H1 (cell line): ENCODE measurements at regions not wholly inside any gene's neighbourhood (a gene's known extent, or its start where the extent isn't known, plus 50 kb on each side); places are given as distances from the start of the nearest gene placed in this dataset.

Experiments used
- KDM4A ChIP-seq: IDR thresholded peaks from one replicate; pipeline ENCODE4 v1.7.1; 2012; ENCODE audit warnings: low read depth, mild to moderate bottlenecking, moderate library complexity, low read length, inconsistent platforms; ENCODE audit not compliant: severe bottlenecking
- MAFK ChIP-seq: IDR thresholded peaks from 2 replicates; pipeline ENCODE4 v1.6.1; 2012; ENCODE audit warnings: low read depth, mild to moderate bottlenecking, improper control_type of control experiment, low read length
- NRF1 ChIP-seq: IDR thresholded peaks from 2 replicates; pipeline ENCODE4 v1.6.1; 2011; ENCODE audit warnings: mild to moderate bottlenecking, low read depth, low read length, improper control_type of control experiment
- POU5F1 ChIP-seq: IDR thresholded peaks from 2 replicates; pipeline ENCODE4 v1.6.1; 2011; ENCODE audit warnings: low read depth, mild to moderate bottlenecking, low read length, moderate library complexity
- RAD21 ChIP-seq, 2 experiments: IDR thresholded peaks in 1 of 2; conservative IDR thresholded peaks in 1 of 2; 2 replicates each; pipeline ENCODE4 v1.6.1; 2011; ENCODE audit warnings: low read depth in 2 of 2, low read length in 2 of 2, improper control_type of control experiment in 1 of 2, inconsistent platforms in 1 of 2, mild to moderate bottlenecking in 1 of 2, moderate library complexity in 1 of 2
- SAP30 ChIP-seq: fragments of 300-600 bp; sonication (generic); IDR thresholded peaks from 2 replicates; pipeline ENCODE4 v1.7.1; 2012; ENCODE audit warnings: low read length, moderate library complexity, mild to moderate bottlenecking, inconsistent platforms; ENCODE audit not compliant: insufficient read depth, insufficient replicate concordance
- SP4 ChIP-seq: IDR thresholded peaks from 2 replicates; pipeline ENCODE4 v1.6.1; 2012; ENCODE audit warnings: low read length, inconsistent platforms
- ZNF274 ChIP-seq: IDR thresholded peaks from 2 replicates; pipeline ENCODE4 v1.7.0; 2012; ENCODE audit warnings: low read length, borderline replicate concordance; ENCODE audit errors: extremely low read depth
- TF ChIP-seq, protein P1 (sequence below): fragments of 300-600 bp; sonication (generic); IDR thresholded peaks from 2 replicates; pipeline ENCODE4 v1.7.1; 2012; ENCODE audit warnings: low read length, moderate library complexity, mild to moderate bottlenecking, inconsistent platforms; ENCODE audit not compliant: insufficient replicate concordance

DNA sequence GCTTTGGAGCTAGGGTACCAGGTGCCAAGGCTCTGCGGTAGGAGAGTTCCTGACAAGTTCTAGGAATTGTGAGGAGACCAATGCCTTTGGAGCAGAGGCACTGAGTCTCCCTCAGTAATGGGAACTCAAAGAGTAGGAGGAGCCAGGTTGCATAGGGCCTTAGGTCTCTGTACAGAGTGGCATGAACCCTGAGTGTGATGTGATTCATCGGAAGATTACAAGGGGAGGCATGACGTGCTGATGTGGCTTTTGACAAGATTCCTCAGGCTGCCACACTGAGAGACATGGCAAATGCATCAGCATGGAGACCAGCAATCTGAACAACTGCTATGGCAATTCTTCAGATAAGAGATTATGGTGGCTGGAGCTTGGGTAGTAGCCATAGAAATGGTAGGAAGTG lies 94.6 kb upstream of the SLC44A3 start (continued):
- TF ChIP-seq, protein P1, sequence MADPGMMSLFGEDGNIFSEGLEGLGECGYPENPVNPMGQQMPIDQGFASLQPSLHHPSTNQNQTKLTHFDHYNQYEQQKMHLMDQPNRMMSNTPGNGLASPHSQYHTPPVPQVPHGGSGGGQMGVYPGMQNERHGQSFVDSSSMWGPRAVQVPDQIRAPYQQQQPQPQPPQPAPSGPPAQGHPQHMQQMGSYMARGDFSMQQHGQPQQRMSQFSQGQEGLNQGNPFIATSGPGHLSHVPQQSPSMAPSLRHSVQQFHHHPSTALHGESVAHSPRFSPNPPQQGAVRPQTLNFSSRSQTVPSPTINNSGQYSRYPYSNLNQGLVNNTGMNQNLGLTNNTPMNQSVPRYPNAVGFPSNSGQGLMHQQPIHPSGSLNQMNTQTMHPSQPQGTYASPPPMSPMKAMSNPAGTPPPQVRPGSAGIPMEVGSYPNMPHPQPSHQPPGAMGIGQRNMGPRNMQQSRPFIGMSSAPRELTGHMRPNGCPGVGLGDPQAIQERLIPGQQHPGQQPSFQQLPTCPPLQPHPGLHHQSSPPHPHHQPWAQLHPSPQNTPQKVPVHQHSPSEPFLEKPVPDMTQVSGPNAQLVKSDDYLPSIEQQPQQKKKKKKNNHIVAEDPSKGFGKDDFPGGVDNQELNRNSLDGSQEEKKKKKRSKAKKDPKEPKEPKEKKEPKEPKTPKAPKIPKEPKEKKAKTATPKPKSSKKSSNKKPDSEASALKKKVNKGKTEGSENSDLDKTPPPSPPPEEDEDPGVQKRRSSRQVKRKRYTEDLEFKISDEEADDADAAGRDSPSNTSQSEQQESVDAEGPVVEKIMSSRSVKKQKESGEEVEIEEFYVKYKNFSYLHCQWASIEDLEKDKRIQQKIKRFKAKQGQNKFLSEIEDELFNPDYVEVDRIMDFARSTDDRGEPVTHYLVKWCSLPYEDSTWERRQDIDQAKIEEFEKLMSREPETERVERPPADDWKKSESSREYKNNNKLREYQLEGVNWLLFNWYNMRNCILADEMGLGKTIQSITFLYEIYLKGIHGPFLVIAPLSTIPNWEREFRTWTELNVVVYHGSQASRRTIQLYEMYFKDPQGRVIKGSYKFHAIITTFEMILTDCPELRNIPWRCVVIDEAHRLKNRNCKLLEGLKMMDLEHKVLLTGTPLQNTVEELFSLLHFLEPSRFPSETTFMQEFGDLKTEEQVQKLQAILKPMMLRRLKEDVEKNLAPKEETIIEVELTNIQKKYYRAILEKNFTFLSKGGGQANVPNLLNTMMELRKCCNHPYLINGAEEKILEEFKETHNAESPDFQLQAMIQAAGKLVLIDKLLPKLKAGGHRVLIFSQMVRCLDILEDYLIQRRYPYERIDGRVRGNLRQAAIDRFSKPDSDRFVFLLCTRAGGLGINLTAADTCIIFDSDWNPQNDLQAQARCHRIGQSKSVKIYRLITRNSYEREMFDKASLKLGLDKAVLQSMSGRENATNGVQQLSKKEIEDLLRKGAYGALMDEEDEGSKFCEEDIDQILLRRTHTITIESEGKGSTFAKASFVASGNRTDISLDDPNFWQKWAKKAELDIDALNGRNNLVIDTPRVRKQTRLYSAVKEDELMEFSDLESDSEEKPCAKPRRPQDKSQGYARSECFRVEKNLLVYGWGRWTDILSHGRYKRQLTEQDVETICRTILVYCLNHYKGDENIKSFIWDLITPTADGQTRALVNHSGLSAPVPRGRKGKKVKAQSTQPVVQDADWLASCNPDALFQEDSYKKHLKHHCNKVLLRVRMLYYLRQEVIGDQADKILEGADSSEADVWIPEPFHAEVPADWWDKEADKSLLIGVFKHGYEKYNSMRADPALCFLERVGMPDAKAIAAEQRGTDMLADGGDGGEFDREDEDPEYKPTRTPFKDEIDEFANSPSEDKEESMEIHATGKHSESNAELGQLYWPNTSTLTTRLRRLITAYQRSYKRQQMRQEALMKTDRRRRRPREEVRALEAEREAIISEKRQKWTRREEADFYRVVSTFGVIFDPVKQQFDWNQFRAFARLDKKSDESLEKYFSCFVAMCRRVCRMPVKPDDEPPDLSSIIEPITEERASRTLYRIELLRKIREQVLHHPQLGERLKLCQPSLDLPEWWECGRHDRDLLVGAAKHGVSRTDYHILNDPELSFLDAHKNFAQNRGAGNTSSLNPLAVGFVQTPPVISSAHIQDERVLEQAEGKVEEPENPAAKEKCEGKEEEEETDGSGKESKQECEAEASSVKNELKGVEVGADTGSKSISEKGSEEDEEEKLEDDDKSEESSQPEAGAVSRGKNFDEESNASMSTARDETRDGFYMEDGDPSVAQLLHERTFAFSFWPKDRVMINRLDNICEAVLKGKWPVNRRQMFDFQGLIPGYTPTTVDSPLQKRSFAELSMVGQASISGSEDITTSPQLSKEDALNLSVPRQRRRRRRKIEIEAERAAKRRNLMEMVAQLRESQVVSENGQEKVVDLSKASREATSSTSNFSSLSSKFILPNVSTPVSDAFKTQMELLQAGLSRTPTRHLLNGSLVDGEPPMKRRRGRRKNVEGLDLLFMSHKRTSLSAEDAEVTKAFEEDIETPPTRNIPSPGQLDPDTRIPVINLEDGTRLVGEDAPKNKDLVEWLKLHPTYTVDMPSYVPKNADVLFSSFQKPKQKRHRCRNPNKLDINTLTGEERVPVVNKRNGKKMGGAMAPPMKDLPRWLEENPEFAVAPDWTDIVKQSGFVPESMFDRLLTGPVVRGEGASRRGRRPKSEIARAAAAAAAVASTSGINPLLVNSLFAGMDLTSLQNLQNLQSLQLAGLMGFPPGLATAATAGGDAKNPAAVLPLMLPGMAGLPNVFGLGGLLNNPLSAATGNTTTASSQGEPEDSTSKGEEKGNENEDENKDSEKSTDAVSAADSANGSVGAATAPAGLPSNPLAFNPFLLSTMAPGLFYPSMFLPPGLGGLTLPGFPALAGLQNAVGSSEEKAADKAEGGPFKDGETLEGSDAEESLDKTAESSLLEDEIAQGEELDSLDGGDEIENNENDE: no peak
- TF ChIP-seq POU5F1: no peak
- no peak for TF ChIP-seq MAFK
- TF ChIP-seq ZNF274: no peak
- TF ChIP-seq SP4: no peak
- TF ChIP-seq SAP30: no peak
- TF ChIP-seq NRF1: no peak
- TF ChIP-seq KDM4A: no peak
- TF ChIP-seq RAD21 (IDR thresholded peaks at IDR 0.05 in 1 of 2, conservative IDR thresholded peaks at IDR 0.05 in 1 of 2; ENCODE audit: low read depth in 2 of 2, low read length in 2 of 2): no peak
